Small intestine (tissue), 7 donors: ENCODE measurements at regions not wholly inside any gene's neighbourhood (a gene's known extent, or its start where the extent isn't known, plus 50 kb on each side); places are given as distances from the start of the nearest gene placed in this dataset.
"Not testable (repeated sequence)": the region's sequence is repeated elsewhere in the genome, so short reads cannot be mapped to it uniquely, and the experiment has no call there.

Experiments
- DNase-seq, 2 donors: peaks; one replicate each; pipeline versions ENCODE4 v3.0.0 to v3.0.0-alpha.2; 2013
- FAIRE-seq: peaks from 2 replicates; lab custom pipeline; 2012; peaks lifted over from hg19 to GRCh38; lab: Jason Lieb, UNC
- H3K27ac ChIP-seq, 3 donors: one replicate each; pipeline ENCODE4 v1.5.1; 2013; ENCODE audit warnings: low read length in 2 of 3, mild to moderate bottlenecking in 2 of 3, control low read depth in 1 of 3, inconsistent platforms in 1 of 3, low read depth in 1 of 3, moderate library complexity in 1 of 3
- H3K27me3 ChIP-seq, 3 donors: one replicate each; pipeline ENCODE4 v1.6.1; 2013; ENCODE audit warnings: low read length in 3 of 3, inconsistent platforms in 1 of 3; ENCODE audit not compliant: control insufficient read depth in 3 of 3, insufficient read depth in 3 of 3
- H3K36me3 ChIP-seq, 3 donors: one replicate each; pipeline ENCODE4 v1.6.1; 2013; ENCODE audit warnings: low read length in 3 of 3, inconsistent platforms in 1 of 3, low read depth in 1 of 3, mild to moderate bottlenecking in 1 of 3, moderate library complexity in 1 of 3; ENCODE audit not compliant: control insufficient read depth in 3 of 3, insufficient read depth in 2 of 3
- H3K4me1 ChIP-seq, 3 donors: one replicate each; pipeline ENCODE4 v1.6.1; 2013; ENCODE audit warnings: low read length in 2 of 3, inconsistent platforms in 1 of 3, low read depth in 1 of 3, mild to moderate bottlenecking in 1 of 3, moderate library complexity in 1 of 3; ENCODE audit not compliant: control insufficient read depth in 3 of 3, insufficient read depth in 2 of 3
- H3K4me3 ChIP-seq, 3 donors: one replicate each; pipeline ENCODE4 v1.5.1; 2013; ENCODE audit warnings: low read length in 3 of 3, control low read depth in 1 of 3, inconsistent platforms in 1 of 3, low read depth in 1 of 3, mild to moderate bottlenecking in 1 of 3, moderate library complexity in 1 of 3
- H3K9me3 ChIP-seq, 2 donors: one replicate each; pipeline ENCODE4 v1.6.1; 2013; ENCODE audit warnings: low read depth in 1 of 2, low read length in 1 of 2; ENCODE audit not compliant: control insufficient read depth in 2 of 2, insufficient read depth in 1 of 2
- WGBS, 3 donors: extraction: QIAGEN DNeasy Blood & Tissue Kit; methylation state at CpG; one replicate each; pipeline ENCODE4 v1.1.7; 2013; 5-methylcytosine and 5-hydroxymethylcytosine counted together
- donor health status: healthy with polysubstance abuse.
- donor health status: control.
- donor health status: control.
- donor health status: Bipolar disorder and iron deficiency.
- donor health status: healthy.

DNA sequence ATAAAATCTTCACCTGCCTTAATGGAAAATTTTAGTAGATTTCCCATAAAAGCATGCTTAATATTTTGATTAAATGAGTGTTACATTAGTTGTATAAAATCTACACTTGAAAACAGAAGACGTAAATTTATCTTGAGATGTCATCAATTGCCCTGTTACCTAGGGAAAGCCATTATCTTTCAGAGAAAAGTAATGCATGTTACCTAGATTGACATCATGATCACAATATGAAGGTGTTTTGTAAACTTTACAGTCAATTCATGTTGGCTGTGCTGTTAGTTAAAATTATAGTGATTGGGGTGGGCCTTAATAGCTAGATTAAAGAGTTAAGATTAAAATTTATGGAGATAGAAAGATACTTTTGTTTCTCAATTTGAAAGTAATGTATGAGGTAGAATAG is 293.2 kb upstream of the PCDH18 start:
- H3K36me3 ChIP-seq: no peaks in the 10 kb centered on the region
- no peak overlapping the region for H3K27ac ChIP-seq
- DNase-seq: no peak
- 82 to 87% (median 84%) methylated on average over 1 of the region's 1 CpG for WGBS, 3 donors
- H3K9me3 ChIP-seq: peaks cover 0 to 2% of the 10 kb centered on the region in 2 donors
- H3K27me3 ChIP-seq: no peaks in the 10 kb centered on the region
- H3K4me3 ChIP-seq: no peak overlapping the region
- H3K4me1 ChIP-seq: no peaks in the 10 kb centered on the region
- no peak for FAIRE-seq

DNA sequence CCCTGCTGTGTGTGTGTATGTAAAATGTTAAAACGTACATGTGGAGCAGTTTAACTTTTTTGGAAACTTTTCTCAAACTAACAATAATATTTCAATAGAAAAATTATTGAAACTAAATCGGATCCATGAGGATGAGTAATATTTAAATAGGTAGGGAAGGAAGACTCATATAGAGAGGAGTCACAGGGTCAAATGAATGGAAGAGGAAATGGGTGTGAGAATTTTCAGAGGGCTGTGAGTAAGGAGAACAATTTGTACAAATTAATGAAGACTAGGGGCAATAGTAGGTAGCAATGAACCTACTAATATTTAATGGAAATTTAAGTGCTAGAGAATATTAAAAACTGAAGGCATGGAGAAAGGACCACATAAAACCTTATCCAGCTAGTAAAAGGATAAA is 290.7 kb upstream of the PCDH18 start:
- no peaks in the 10 kb centered on the region for H3K9me3 ChIP-seq
- H3K4me1 ChIP-seq: no peaks in the 10 kb centered on the region
- H3K36me3 ChIP-seq: no peaks in the 10 kb centered on the region
- H3K27ac ChIP-seq: no peak overlapping the region
- FAIRE-seq (no peak), DNase-seq (no peak)
- no peaks in the 10 kb centered on the region for H3K27me3 ChIP-seq
- 65 to 80% (median 73%) methylated on average over 2 of the region's 2 CpGs for WGBS, 3 donors
- H3K4me3 ChIP-seq: no peak overlapping the region

DNA sequence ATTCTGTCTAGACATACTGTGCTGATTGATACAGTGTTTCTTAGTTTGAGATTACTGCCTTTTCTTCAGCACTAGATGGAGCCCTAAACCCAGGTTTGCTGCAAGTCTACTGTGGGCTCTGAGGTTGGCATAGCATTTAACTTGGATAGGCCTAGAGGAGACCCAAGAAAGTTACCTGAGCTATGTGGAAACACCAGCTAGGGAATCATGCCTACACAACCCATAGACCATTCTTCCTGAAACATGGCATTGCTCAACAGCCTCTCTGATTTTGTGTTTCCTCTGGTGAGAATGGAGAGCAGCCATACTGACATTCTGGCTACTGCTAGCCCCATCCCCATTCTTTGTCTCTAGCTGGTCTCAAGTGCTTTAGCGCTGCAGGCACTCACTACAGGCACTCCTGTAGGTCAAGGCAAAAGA is 287.7 kb upstream of the PCDH18 start:
- H3K4me1 ChIP-seq: no peaks in the 10 kb centered on the region
- H3K4me3 ChIP-seq: no peak overlapping the region
- H3K27me3 ChIP-seq: no peaks in the 10 kb centered on the region
- no peaks in the 10 kb centered on the region for H3K9me3 ChIP-seq
- 87 to 96% (median 95%) methylated on average over 1 of the region's 1 CpG for WGBS, 3 donors
- H3K27ac ChIP-seq: no peak overlapping the region
- FAIRE-seq (no peak), DNase-seq (peak; percentile 35 to 50)
- no peaks in the 10 kb centered on the region for H3K36me3 ChIP-seq

DNA sequence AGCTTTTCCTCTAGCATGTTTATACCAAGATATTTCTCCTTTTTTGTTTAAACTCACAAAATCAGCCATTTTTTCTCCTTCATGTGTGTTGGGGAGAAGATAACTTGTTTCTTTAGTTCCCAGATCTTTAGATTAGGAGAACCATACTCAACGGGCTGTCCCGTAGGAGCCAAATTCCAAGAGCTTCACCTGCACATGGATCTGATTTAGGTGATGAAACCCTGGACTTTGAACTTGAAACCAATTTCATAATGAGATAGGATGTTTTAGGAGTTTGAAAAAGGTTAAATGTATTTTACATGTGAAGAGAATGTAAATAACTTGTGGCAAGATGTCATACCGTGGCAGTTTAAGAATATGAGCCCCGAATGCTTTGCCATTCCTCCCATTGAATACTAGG is 280.0 kb upstream of the PCDH18 start:
- H3K27ac ChIP-seq: no peak overlapping the region
- H3K9me3 ChIP-seq: no peaks in the 10 kb centered on the region
- no peak overlapping the region for H3K4me3 ChIP-seq
- FAIRE-seq (no peak), DNase-seq (no peak)
- H3K4me1 ChIP-seq: no peaks in the 10 kb centered on the region
- WGBS, 3 donors: 56 to 87% (median 57%) methylated on average over 4 of the region's 4 CpGs
- H3K27me3 ChIP-seq: no peaks in the 10 kb centered on the region
- no peaks in the 10 kb centered on the region for H3K36me3 ChIP-seq

DNA sequence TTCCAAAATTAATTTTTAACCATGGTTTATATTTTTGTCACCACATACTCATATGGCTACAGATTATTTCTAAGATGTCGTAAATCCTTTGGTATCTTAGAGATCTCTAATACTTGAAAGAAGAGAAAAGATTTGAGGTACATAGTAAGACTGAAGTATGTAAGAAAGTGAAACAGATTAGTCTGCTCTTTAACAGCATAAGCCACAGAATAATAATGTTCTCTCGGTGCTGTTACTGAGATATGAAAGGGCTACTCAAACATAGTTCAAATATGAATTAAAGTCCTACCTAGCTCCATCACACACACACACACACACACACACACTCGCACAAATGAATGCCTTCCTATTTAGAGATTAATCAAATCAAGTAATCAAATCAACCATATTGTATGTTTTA is 274.1 kb upstream of the PCDH18 start:
- Histone ChIP-seq H3K9me3 (no peaks in the 10 kb centered on the region), H3K36me3 (no peaks in the 10 kb centered on the region), H3K27me3 (no peaks in the 10 kb centered on the region), H3K27ac (no peak overlapping the region), H3K4me3 (no peak overlapping the region), H3K4me1 (no peaks in the 10 kb centered on the region)
- FAIRE-seq (no peak), DNase-seq (no peak)
- 54 to 67% (median 63%) methylated on average over 3 of the region's 3 CpGs for WGBS, 3 donors

DNA sequence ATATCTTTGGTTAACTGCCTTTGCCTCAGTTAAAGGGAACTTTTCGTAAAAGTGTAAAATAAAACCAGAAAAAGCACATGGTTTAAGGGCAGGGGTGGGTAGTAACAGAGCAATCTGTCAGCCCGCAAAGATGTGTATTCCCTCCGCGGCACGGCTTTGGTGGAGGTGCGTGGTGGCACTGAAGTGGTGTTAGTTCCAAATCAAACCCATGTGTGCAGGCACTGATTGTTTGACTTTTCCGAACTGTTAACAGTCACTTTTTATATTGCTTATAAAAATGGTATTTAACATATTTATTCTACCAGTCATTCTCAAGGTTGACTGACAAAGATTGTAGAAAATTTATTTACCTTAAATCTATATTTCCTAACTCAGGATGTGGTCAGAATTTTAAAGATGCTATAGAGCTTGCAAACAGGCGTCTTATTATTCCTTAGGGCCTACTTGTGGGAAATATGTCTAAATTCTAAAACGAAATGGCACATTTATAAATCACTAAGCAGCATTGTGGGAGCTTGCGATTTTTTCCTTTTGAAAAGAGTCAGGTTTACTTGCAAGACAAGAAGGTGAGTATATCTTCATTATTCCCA is 272.7 kb upstream of the PCDH18 start:
- Histone ChIP-seq H3K4me3 (no peak overlapping the region), H3K9me3 (no peaks in the 10 kb centered on the region), H3K27ac (no peak overlapping the region), H3K27me3 (no peaks in the 10 kb centered on the region), H3K36me3 (no peaks in the 10 kb centered on the region), H3K4me1 (no peaks in the 10 kb centered on the region)
- DNase-seq: no peak
- 83 to 87% (median 85%) methylated on average over 10 of the region's 10 CpGs for WGBS, 3 donors
- FAIRE-seq: no peak

DNA sequence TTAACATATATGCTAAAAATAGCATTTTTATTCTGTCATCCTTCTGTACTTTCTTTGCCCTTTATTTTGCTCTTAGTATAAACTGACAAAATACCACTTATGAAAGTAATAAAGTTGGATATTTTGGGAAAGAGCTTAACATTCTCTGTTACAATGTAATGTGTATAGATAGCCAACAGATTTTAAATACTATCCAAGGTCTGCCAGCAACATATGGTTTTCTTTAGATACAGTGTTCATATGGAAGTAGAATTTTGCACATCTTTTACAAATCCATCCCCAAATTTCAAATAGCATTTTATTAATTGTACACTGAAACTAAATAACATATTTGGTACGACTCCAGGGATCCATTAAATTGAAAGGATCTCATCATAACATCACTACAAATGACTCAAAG is 268.6 kb upstream of the PCDH18 start:
- Histone ChIP-seq H3K4me1 (no peaks in the 10 kb centered on the region), H3K27ac (no peak overlapping the region), H3K9me3 (no peaks in the 10 kb centered on the region), H3K4me3 (no peak overlapping the region), H3K36me3 (no peaks in the 10 kb centered on the region), H3K27me3 (no peaks in the 10 kb centered on the region)
- 9 to 59% (median 28%) methylated on average over 1 of the region's 1 CpG for WGBS, 3 donors
- DNase-seq (no peak), FAIRE-seq (no peak)

DNA sequence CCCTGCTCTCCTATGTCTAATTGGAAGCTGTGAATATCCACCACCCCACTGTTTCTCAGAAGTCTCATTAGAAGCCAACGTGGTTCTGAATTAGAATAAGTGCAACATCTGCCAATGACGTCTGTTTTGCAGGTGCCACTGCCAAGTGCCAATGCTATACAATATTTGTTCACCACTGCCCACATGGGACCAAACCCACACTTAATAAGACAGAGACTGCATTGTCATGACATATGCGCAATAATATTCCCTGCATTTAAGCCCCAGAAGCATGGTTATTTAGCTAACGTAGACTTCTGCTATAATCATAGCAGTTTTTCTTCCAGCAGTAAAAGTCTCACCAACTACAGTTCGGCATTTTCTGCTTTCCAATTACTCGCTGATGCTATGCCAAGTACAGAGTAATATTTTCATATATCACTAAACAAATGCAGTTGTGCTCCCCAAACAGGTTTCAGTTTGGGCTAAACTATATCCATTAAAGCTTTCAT is 262.5 kb upstream of the PCDH18 start:
- Histone ChIP-seq H3K4me1 (no peaks in the 10 kb centered on the region), H3K27ac (no peak overlapping the region)
- FAIRE-seq: no peak

DNA sequence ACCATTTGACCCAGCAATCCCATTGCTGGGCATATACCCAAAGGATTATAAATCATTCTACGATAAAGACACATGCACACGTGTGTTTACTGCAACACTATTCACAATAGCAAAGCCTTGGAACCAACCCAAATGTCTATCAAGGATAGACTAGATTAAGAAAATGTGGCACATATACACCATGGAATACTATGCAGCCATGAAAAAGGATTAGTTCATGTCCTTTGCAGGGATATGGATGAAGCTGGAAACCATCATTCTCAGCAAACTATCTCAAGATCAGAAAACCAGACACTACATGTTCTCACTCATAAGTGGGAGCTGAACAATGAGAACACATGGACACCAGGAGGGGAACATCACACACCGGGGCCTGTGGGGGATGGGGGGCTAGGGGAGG is 257.0 kb upstream of the PCDH18 start:
- 85 to 93% (median 88%) methylated on average over 3 of the region's 3 CpGs for WGBS, 3 donors
- H3K9me3 ChIP-seq, H3K27ac ChIP-seq, H3K36me3 ChIP-seq, H3K4me3 ChIP-seq, H3K27me3 ChIP-seq, H3K4me1 ChIP-seq, DNase-seq, FAIRE-seq: not testable (repeated sequence)

More for the DNA sequence above, 262.5 kb upstream of the PCDH18 start:
- Histone ChIP-seq H3K27me3 (no peaks in the 10 kb centered on the region), H3K36me3 (no peaks in the 10 kb centered on the region), H3K9me3 (no peaks in the 10 kb centered on the region), H3K4me3 (no peak overlapping the region)
- WGBS, 3 donors: 63 to 77% (median 63%) methylated on average over 6 of the region's 6 CpGs
- DNase-seq: no peak
